ENCODE measurements at regions not wholly inside any gene's neighbourhood (a gene's known extent, or its start where the extent isn't known, plus 50 kb on each side); places are given as distances from the start of the nearest gene placed in this dataset.
A peak's percentile ranks its signal among the peaks of the same experiment; 100 is the strongest.

GRCh38 chr2:226159875-226160479, 639.6 kb downstream of the IRS1 start (continued):
- TF ChIP-seq ZMAT5 (CRISPR knock-in tag; IDR thresholded peaks at IDR 0.05; ENCODE audit: borderline replicate concordance, low read depth) = no peak
- no peak for TF ChIP-seq ZNF510 (CRISPR knock-in tag; IDR thresholded peaks at IDR 0.05; ENCODE audit: low read depth)
- TF ChIP-seq ZNF225 (CRISPR knock-in tag; IDR thresholded peaks at IDR 0.05) = no peak
- TF ChIP-seq SSRP1 (CRISPR knock-in tag; IDR thresholded peaks at IDR 0.05) = no peak
- no peak for TF ChIP-seq ZNF552 (CRISPR knock-in tag; IDR thresholded peaks at IDR 0.05; ENCODE audit: borderline replicate concordance)
- TF ChIP-seq PAXIP1 (CRISPR knock-in tag; conservative IDR thresholded peaks at IDR 0.05) = peak; percentile 99
- TF ChIP-seq ZNF598 (CRISPR knock-in tag; IDR thresholded peaks at IDR 0.05; ENCODE audit: borderline replicate concordance) = no peak
- TF ChIP-seq SMARCE1 (IDR thresholded peaks at IDR 0.05; ENCODE audit: borderline replicate concordance) = 0 out of 2 replicates have a peak, but pooled peaks have one; percentile 23
- no peak for TF ChIP-seq XRCC5 (optimal IDR thresholded peaks at IDR 0.05; ENCODE audit: low read length)
- peak; percentile 95 for TF ChIP-seq FOXO1 (CRISPR knock-in tag; IDR thresholded peaks at IDR 0.05)
- peak; percentile 98 for TF ChIP-seq TCF7 (IDR thresholded peaks at IDR 0.05; ENCODE audit: low read depth)
- TF ChIP-seq NFKBIZ (CRISPR knock-in tag; IDR thresholded peaks at IDR 0.05) = 0 out of 2 replicates have a peak, but pooled peaks have one; percentile 30
- no peak for TF ChIP-seq ZNF280B (CRISPR knock-in tag; IDR thresholded peaks at IDR 0.05; ENCODE audit: borderline replicate concordance)
- peak; percentile 90 for TF ChIP-seq DPF2 (CRISPR knock-in tag; IDR thresholded peaks at IDR 0.05; ENCODE audit: borderline replicate concordance, low read depth)
- TF ChIP-seq MEIS2 (CRISPR knock-in tag; IDR thresholded peaks at IDR 0.05) = peak; percentile 78; the same call in 1 of the 2 replicates
- peak; percentile 96 for TF ChIP-seq MIER3 (CRISPR knock-in tag; IDR thresholded peaks at IDR 0.05; ENCODE audit: borderline replicate concordance)
- TF ChIP-seq ZFP82 (CRISPR knock-in tag; IDR thresholded peaks at IDR 0.05; ENCODE audit: borderline replicate concordance) = no peak
- no peak for TF ChIP-seq ZBTB7A (CRISPR knock-in tag; IDR thresholded peaks at IDR 0.05)
- no peak for TF ChIP-seq ZNF543 (CRISPR knock-in tag; IDR thresholded peaks at IDR 0.05)
- peak; percentile 83 for TF ChIP-seq KDM6A (CRISPR knock-in tag; IDR thresholded peaks at IDR 0.05; ENCODE audit: low read depth)
- no peak for TF ChIP-seq DDIT3 (CRISPR knock-in tag; IDR thresholded peaks at IDR 0.05)
- TF ChIP-seq ZBTB37 (CRISPR knock-in tag; IDR thresholded peaks at IDR 0.05) = no peak
- no peak for TF ChIP-seq AGO1 (IDR thresholded peaks at IDR 0.05; ENCODE audit: low read depth, low read length, poor library complexity, severe bottlenecking)
- TF ChIP-seq PPARG (CRISPR knock-in tag; conservative IDR thresholded peaks at IDR 0.05) = peak; percentile 98
